Stimulated activated CD4-positive, alpha-beta T cell treated with anti-CD3 and anti-CD28 coated beads, Interleukin-12 subunit alpha, Interleukin-12 subunit beta, amount 100 ng/mL, for 4 hours (primary cell): ENCODE measurements at regions not wholly inside any gene's neighbourhood (a gene's known extent, or its start where the extent isn't known, plus 50 kb on each side); places are given as distances from the start of the nearest gene placed in this dataset.

Experiments
- DNase-seq: peaks from one replicate; pipeline ENCODE4 v3.0.0-alpha.2; 2020

DNA sequence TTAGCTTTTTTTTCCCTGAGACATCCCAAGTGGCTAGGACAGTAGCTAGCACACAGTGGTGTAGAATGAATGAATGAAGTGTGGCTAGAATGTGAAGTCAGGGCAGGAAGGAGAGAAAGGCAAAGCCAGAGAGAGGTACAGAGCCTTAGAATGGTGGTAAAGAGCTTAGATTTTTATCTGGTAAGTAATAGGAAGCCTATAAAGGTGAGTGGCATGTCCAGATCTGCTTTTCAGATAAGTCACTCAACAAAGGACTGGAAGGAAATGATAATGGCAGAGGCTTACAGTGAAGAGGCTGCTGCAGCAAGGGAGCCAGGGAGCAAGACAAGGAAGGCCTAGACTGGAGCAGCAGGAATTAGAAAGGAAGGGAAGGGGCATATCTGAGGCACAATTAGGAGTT is 96.0 kb upstream of the PRDM1 start:
- DNase-seq, result no peak

DNA sequence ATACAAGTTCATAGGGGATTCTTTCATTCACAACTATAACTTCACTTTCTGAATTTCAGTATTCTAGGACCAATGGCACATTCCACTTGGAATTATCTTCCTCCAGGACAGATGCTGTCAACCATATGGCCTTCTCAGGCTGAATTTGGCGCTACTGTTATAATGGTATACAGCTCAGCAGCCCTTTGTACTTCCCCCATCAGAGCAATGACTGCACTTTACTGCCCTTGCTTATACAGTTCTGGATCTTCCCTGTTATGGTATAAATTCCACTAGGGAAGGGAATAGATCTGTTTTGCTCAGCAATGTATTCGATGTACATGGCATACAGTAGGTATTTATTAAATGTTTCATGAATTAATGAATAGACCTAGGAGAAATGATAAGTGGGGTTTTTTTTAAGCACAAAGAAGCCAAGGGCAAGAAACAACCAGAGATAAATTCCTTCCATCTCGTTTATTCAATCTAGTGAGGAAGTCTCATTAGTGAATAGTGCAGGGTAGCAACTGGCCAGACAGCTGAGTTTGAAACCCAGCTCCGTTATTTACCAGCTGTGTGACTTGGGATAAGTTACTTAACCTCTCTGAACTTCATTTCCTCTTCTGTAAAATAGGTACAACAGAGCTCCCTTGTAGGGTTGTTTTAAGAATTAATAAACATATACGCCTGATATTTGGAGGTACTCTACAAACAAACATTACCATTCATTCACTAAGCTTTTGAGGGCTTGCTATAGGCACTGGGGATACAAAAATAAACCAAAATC is 97.1 kb upstream of the PRDM1 start:
- no peak for DNase-seq

DNA sequence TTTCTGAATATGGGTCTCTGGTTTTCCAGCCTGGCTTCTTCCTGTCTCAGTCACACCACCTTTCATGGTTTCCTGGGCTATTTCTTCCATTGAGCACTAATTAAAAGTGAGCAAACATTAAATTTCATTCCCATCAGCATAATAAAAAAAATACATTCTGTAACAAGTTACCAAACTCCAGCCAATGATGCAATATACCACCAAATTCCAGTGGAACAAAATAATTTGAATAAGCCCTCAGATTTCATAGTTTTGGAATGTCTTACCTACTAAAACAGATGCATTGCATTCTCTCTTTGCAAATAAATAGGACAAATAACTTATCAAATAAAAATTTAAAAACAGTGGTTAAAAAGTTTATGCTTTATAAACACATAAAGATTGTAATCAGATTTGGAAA is 97.8 kb upstream of the PRDM1 start:
- no peak for DNase-seq

DNA sequence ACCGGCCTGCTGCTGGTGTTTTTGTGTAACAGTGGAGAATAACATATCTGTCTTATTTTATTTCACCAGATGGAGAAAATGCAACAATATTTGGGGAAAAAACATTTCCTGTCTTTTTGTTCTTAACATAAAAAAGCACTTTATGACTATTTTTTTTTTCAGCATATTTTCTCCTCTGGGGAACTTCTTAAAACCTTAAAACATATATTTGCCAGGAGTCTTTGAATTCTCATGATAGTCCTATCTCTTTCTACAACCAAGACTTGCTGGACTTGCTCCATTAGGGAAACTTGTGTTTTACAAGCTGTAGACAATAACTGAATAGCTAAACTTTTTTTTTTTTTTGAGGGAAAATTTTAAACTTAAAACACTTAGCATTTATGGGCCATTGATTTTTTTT is 98.6 kb upstream of the PRDM1 start:
- no peak for DNase-seq

DNA sequence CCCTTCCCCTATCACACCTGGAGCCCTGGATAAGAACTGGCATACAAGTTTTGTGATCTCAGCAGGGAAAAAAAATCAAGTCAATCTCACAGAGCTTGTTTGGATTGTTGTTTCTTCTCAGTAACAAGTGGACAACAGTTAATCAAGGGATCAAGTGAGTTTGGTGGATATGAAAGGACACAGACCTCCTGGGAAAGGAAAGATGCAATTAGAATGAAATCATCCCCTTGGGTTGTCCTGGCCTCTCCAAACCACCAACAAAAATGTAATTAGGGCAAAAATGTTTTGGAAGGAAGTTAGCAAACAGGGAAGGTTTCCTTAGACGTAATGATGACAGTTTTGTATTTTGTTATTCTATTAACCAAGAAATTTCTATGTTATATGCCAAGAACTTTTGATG is 99.1 kb upstream of the PRDM1 start:
- DNase-seq, result no peak

DNA sequence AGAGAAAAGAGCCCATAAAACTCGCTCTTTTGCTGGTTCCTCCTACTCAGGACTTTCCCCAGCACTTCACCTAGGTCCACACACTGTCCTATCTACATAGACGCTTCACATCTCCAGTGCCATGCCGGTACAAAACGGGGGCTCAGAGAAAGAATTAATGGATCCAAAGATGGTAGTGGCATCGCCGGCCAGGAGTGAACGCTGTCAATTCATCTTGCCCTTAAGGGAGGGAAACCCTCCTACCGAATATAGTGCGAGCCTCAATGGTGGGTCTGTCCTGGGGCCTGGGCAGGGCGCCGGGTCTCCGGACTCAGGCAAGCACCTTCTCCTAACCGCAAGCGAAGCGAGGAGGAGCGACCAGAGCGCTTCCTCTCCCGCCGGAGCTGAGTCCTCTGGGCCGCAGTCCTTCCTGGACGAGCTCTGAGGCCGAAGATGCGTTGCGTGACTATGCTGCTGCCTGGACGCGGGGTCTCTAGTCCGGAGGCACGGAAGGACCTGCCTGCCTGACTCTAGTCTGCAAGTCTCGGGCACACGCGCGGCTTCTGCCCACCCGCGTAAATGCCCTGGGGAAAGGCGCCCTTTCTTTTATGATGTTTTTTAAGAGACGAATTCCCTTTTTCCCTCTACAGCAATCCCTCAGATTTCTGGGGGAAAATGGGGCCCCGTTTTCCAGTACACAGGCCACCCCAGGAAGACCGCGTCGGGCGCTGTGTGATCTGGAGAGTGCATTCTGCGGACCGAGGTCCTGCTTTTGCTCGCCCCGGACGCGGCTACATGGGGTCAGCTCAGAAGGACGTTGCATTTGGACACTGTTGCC is 100.1 kb upstream of the PRDM1 start:
- no peak for DNase-seq

DNA sequence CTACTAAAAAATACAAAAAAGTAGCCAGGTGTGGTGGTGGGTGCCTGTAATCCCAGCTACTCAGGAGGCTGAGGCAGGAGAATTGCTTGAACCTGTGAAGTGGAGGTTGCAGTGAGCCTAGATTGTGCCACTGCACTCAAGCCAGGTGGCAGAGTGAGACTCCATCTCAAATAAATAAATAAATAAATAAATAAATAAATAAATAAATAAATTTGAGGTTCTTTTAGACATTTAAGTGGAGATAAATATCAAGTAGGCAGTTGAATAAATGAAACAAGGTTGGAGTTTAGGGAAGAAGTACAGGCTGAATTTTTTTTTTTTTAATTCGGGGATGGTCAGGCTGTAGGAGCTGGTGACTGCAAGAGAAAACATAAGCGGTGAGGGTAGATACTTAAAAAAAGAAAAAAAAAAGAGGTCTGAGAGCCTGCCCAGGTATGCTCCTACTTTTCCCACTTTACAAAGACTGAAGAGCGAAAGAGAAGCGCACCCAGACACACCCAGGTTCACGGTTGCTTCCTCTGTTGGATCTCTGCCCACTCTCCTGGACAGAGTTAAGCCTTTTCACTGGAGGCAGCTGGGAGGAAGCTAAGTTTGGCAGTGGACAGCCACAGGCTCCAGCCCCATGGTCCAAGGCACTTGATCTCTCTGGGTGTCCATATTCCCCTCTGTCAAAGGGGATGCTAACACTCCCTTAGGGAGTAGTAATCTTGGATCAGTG is 100.9 kb upstream of the PRDM1 start:
- no peak for DNase-seq

DNA sequence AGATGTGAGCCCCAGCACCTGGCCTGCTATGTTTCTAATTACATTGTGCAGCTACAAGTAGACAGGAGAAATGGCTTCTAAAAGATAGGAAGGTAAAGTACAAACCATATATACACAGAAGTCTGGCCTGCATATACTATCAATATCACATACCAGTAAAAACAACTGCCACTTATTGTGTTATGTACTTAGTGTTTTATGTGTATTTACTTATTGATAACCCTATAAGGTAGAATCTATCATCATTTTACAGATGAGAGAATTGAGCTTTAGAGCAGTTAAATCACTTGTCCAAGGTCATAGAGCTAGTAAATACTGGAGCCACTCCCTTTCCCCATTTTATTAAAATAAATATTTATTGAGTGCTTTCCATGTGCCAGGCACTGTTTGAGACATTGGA is 102.4 kb upstream of the PRDM1 start:
- DNase-seq, result no peak

DNA sequence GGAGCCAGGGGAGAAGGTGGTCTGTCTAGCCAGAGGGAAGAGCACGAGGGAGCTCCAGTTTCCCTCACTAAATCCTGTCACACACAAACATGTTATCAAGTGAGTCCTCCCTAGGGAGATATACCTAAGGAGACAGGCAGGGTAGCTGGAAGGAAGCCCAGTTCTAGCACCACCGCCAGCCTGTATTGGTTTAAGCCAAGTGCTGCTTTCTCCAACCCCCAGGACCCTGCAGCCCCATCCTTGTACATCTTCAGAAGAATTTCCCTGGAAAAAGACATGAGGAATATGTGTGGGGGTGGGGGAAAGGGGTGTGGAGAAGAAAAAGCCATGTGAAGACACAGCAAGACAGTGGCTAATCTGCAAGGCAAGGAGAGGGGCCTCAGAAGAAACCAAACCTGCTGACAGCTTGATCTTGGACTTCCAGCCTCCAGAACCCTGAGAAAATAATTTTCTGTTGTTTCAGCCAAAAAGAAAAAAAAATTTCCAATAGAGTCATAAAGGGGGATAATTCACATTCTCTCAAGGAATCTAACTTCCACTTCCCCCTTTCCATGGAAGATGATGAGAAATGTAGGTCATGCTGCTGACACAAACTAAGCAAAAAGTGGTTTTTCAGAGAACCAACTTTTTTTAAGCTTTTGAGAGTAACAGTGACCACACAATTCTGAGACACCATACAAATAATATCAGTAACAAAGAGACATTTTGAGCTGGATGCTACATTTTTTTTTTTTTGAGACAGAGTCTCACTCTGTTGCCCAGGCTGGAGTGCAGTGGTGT is 103.2 kb upstream of the PRDM1 start:
- DNase-seq, result no peak

DNA sequence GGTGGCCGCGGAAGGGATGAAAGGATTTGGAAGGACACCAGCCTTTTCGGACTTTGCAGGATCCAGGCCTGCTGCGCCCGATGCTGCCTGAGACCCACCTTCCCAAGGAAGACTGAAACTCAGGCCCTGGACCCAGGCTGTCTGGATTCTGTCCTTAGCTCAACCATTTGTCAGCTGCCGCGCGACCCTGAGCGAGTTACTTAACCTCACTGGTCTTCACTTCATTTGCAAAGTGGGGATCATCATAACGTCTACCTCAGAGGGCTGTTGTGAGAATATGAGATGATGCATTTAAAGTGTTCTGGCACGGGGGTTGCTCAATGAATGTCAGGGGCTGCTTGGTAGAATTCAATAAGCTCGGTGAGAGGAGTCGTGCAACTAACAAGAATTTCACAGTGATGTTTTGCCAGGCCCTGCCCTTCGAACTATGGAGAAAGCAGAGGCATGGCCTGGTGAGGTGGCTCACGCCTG is 104.2 kb upstream of the PRDM1 start:
- DNase-seq, result no peak

DNA sequence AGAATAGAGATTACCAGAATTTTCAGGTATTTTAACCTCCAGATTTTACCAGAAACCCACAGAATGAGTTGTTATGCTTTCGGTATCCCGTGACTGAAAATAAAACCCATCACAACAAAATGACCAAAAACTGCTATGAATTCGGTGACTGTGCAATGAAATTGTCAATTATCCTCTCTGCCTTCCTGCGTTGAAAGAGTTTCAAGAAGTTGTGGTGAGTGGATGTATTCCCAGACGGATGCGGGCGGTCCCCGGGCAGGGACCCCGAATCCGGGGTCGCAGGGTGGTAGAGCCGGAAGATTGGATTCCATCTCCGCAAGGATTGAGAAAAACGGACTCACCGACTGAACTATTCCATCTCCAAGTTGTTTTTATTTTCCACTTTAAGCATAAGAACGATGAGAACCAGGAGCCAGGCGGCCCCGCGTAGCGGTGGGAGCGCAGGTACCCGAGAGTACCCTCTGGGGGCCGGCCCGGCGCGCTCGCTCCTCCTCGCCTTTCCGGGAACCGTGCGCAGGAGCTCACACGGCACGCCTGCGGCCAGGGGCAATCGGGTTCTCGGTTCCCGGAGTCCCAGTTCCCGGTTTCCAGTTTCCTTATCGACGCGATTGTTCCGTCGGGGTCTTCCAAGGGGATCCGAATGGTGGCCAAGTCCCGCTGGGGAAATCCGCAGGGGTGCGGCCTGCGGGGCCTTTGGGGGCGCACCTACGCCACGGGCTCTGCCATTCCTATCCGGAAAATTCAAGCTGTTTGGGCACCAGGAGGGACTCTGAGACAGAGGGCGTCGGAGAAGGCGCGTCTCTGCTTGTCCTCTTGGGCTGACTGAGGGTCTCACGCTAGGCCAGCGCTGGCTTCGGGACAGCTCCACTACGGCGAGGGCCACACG is 104.9 kb upstream of the PRDM1 start:
- peak; percentile 26 for DNase-seq

DNA sequence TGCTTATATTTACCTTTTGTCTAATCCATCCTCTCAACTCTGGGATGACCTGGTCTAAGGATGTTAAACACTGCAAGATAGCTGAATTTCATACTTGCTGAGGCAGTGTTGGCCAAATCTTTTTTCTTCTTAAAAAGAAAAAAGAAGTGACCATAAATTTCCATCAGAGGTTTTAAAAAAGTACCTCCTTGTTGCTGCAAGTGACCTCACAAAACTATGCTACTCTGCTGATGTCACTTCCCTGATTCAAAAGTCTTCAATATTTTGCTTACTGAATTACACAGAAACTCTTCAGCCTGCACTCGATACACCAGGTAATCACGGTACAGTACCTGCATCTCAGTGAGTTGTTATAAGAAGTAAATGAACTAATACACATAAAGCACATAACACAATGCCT is 107.2 kb upstream of the PRDM1 start:
- no peak for DNase-seq

DNA sequence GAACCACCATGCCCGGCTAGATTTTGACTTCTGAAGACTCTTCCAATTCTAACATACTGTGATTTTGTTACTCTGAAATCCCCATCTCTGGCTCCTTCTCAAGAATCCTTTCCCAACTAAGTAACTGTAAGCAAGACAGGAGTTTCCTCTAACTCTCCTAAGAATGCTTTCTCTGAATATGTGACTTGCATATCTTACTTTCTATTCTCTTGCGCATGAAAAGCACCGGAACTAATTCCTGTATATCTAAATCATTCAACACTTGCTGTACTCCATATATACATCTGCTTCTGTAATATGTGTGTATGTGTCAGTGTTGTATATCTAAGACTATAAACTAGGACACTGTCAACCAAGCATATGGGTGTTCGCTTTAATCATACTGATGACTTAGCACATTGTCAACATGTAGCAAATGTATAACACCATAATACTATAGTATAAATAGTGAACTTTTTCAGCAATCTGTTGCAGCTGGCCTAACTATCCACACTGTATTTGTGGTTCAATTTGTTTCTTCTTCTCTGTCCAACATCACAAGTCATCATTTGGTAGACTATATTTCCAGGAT is 108.1 kb upstream of the PRDM1 start:
- DNase-seq, result no peak

DNA sequence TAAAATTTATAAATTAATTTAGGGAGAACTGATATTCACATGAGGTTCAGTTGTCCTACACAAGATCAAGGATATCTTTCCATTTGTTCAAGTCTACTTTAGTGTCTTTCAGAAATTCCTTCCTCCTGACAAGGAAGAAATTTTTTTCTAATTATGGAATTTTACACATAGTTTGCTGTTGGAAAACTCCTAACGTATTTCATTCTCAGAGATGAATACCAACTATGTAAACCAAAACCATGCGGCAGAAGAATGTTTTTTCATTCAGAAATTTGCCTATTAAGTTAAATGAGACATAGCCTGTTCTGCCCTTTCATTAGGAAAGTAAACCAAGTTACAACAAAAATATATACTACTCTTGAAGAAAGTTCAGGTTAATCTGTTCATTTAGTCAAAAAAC is 111.2 kb upstream of the PRDM1 start:
- DNase-seq, result no peak

DNA sequence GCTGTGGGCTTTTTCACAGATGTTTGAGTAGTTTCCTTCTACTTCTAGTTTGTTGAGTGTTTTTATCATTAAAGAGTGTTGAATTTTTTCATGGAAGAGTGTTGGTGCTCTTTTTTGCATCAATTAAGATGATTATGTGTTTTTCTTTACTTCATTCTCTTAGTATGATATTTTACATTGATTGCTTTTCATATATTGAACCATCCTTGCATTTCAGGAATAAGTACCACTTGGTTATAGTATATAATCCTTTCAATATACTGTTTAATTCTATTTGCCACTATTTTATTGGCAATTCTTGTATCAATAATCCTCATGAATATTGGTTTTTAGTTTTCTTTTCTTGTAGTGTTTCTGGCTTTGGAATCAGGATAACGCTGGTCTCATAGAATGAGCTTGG is 113.7 kb upstream of the PRDM1 start:
- DNase-seq, result no peak

DNA sequence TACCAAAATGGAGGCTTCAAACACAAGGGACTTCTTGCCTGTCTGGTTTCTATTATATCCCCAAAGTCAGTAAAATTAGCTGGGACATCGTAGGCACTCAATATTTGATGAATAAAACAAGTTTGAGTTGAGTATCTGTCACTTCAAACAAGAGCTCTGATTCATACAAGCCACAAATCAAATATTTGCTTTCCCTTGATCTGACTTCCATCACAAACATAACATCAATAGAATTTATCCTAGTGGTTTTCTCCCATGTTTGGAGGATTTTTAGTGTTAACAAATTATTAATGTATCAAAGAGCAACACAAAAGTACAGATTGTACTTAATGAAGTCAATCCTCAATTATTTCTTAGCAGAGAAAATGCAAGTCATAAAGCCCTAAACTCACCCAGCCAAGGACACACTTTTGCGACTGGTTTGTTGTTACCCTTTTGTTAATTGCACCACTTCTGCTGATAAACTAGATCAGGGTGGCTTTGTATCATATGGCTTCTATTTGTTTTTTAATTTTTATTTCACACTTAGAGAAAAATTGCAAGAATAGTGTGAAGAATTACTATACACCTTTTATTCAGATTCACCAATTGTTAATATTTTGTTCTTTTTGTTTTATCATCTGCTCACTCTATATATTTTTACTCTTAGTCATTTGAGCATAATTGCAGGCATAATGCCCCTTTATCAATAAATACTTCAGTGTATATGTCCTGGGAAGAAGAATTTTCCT is 117.4 kb upstream of the PRDM1 start:
- no peak for DNase-seq

DNA sequence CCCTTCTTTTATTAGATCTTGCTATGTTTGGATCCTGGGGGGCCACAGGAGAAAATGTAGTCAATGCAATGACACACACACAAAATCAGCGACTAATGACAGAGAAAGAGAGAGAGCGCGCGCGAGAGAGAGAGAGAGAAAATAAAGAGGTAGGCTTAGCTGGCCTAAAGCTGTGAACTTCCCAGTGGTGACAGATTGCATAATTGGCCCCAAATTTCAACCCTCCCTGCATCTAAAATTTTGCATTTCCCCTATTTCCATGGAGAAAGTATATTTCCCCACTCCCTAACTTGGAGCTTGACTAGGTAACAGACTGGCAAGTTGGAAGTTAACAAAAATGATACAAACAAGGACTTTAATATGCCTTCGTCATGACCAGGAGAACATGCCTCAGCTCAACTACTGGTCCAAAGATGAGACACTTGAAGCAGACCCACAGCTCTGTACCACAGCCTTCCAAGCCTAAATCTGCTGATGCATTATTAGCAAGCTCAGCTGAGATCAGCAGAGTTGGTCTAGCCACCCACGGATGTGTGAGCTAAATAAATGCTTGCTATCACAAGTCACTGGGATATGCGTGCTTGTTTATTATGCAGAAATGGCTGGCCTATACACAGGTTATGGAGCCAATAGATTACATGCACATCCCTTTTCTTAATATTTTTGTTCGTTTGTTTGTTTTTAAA is 118.1 kb upstream of the PRDM1 start:
- DNase-seq, result no peak

DNA sequence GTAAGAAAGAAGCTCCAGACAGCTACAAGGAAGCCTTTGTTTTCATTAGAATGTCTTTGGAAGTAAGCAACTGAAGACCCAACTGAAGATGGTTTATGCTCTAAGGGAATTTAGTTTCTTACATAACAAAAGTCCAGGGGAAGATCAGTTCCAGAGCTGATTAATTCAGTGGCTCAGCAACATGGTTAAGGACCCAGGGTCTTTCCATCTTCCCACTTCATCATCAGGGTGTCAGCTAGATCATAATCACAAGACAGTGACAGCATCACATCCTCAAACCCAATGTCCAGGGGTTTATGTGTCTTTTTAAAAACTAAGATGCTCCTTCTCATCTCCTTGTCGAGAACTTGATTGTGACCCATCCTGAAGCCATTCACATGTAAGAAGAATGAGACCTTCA is 119.7 kb upstream of the PRDM1 start:
- DNase-seq, result no peak

DNA sequence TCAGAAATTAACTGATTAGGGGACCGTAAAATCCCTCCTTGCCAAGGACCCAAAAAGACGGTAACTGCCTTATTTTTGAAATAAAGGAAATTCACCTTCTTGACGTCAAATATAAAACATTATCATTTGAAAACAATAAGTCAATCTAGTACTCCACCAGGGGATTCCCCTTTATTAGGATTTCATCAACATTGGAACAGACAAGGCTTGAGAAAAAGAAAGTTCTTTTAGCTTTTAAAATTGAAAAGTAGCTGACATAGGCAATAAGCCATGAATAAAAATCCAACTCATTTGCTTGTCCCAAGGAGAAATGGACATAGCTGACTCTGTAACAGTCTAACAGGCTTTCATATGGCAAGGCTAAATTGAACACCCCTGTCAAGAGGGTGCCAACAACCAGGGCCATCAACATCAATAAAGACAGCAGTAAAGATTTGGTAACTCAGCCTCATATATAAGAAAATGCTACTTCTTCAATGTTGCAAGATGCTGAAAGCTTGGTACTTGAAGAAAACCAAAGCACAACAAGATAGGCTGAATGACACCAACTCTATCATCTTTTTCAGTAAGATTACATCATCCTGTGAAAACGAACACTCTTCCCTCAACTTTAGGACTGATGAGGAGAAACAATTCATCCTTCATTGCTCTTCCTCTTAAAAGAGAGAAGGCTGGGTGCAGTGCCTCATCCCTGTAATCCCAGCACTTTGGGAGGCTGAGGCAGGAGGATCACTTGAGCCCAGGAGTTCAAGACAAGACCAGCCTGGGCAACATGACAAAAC is 121.0 kb upstream of the PRDM1 start:
- DNase-seq, result no peak
